AG09319 (cell line): ENCODE measurements at regions not wholly inside any gene's neighbourhood (a gene's known extent, or its start where the extent isn't known, plus 50 kb on each side); places are given as distances from the start of the nearest gene placed in this dataset.

ENCODE experiments used
- DNase-seq: peaks from one replicate; pipeline ENCODE4 v3.0.0-alpha.2; 2010; ENCODE audit warnings: low read depth; ENCODE audit errors: extremely low read depth
- TF ChIP-seq, protein P1 (sequence below): IDR thresholded peaks from 2 replicates; pipeline ENCODE4 v1.5.1; 2011; ENCODE audit warnings: low read depth, mild to moderate bottlenecking, inconsistent platforms, low read length, moderate library complexity

DNA sequence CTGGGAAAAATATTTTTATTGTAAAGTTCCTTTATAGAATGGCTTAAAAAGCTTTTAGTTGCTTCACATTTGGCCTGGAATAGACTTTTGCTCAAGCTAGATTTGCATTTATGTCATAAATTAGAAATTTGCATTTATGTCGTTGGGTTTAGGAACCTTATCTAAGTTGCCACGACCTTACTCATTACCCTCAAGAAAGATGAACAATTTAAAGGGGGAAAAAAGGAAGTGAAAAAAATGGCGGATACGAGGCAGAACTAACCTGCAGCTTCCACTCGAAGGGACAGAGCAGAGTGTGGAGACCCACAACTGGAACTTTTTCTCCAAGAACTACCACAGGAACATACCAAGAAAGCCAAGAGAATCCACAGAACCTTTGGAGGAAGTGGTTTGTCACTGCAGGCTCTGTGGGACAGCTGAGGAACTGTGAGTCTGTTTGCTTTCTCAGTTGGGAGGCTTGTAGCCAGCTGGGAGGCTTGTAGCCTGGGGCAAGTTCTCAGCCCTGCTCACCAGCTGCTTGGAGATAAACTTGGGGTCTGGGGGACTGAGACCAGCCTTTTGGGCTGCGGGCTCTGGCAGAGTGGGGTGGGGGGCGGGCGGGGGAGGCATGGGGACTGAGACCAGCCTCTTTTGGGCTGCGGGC, 349.9 kb upstream of the MEIS1 start:
- no peak for DNase-seq
- TF ChIP-seq, protein P1, sequence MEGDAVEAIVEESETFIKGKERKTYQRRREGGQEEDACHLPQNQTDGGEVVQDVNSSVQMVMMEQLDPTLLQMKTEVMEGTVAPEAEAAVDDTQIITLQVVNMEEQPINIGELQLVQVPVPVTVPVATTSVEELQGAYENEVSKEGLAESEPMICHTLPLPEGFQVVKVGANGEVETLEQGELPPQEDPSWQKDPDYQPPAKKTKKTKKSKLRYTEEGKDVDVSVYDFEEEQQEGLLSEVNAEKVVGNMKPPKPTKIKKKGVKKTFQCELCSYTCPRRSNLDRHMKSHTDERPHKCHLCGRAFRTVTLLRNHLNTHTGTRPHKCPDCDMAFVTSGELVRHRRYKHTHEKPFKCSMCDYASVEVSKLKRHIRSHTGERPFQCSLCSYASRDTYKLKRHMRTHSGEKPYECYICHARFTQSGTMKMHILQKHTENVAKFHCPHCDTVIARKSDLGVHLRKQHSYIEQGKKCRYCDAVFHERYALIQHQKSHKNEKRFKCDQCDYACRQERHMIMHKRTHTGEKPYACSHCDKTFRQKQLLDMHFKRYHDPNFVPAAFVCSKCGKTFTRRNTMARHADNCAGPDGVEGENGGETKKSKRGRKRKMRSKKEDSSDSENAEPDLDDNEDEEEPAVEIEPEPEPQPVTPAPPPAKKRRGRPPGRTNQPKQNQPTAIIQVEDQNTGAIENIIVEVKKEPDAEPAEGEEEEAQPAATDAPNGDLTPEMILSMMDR, result no peak

DNA sequence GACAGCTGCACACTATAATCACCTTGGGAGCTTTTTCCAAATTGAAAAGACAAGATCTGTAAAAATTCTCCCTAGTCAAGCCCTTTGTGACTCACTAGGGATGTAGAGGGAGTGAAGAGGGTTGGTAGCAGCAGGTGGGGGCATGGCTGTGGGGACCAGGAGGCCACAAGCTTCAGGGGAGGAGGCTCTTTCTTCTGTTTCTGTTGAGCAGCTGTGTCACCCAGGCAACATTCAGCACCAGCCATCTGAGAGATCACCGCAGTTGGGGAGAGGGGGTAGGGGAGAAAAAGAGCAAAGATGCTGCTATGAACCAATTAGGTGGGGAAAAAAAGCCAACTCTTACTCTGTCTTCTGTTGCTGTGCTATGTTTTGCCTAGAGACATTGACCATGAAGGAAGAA, 352.3 kb upstream of the MEIS1 start:
- DNase-seq, result no peak
- TF ChIP-seq, protein P1, result no peak

DNA sequence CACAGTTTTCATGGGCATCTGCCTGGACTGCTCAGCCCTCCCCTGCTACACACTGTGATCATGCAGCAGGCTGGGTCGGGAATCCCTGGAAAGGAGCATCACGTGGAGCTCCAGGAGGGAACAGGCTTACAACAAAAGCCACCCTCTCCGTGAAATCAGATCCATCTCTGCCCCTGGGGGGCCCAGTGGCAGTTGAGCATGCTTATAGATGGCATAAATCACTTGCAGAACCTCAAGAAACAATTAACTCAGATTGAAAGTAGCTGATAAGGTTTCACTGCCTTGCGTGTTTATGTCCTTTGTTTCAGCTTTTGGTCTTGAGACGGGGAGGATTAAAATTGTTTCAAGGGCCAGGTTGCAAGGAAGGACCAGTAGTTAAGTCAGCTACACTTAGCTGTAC, 354.8 kb upstream of the MEIS1 start:
- DNase-seq, result no peak
- TF ChIP-seq, protein P1, result no peak

DNA sequence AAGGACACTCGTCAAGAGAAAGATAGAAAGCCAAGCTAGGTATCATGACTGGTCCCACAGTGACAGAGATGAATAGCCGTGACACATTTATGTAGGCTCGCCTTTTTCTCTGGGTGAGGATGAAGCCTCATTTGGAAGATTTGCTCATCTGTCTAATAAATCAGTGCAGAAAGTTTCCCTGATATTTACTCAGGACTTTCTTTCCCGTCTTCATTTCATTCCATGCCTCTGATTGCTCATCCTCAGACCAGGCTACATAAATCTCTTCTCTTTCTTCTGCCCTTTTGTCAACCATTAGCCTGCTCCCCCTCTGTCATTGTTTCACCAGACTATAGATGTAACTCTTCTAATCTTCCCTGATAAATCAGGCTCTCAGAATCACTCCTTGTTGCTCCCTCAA, 361.8 kb upstream of the MEIS1 start:
- TF ChIP-seq, protein P1, result no peak
- no peak for DNase-seq

DNA sequence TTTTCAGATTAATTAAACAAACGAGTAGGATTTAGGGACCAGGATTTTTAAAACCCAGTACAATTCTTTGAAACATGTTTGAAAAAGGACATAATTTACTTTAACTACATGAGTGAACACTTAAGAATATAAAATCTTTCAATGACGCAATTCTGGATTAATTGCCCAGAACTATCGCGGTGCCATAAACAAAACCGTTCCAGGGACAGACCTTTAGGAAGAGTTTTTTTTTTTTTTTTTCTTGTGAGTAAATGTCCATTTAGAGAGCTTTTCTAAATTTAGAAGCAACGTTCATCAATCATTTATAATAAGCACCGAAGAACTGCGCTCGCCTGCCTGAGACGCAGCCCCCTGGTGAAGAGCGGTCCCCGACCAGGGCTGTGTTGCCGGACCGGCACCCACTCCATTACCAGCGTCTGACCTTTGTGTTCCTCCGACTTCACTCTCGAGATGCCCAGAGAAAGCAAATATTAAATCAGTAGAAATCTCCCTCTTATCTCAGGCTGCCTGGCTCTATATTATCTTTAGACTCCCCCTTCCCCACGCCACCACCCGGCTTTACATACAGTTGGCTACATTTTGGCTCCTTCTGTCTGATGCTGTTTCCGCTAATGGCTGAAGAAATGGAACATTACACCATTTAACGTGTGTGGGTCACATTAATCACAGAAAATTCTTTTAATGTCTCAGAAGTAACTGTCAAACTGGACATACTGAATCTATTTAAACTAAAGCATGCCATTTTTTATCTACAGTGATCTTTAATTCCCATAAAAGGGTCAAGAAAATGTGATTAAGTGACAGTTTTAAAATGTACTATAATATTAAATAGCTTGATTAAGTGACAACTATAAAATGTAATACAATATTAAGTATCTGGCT, 364.0 kb upstream of the MEIS1 start:
- TF ChIP-seq, protein P1, result no peak
- no peak for DNase-seq

DNA sequence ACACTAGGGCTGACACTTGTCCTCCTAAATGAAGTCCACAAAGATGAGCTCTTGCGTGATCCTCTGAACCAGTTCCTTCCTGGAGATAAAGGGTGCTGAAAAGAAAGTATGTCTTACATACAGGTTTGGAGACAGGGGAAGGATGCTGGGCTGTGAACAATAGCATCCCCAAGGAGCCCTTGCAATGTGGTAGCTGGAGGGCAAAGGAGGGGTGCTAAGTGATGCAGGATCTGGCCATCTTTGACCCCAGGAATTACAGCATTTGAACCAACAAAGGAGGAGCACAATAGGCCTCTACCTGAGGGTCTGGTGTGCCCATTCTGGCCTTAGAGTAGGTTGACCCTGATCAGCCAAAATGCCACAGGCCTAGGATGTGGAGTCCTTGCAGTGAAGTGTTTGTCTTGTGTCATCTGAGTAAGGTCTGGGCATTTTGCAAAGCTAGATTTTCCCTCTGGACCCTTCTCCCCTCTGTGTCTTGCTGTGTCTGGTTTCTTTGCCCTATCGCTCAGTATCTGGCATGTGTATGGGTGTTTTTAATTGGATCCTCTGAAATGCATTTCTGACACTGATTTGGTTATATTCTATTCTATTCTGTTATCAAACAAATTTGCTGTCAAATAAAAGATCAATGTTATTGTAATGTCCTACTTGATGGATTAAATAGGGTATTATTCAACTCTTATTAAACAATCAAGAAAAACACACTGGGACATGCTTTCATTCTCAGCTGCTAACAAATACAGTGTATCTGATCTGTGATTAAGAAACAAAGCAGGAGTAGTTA, 364.8 kb upstream of the MEIS1 start:
- no peak for DNase-seq
- TF ChIP-seq, protein P1, result no peak
